B cell (primary cell): ENCODE measurements at regions not wholly inside any gene's neighbourhood (a gene's known extent, or its start where the extent isn't known, plus 50 kb on each side); places are given as distances from the start of the nearest gene placed in this dataset.

Experiments
- ATAC-seq: fragments of 200-7000 bp; cut with Tn5 transposase; one replicate; pipeline ENCODE4 v1.10.0; 2021; ENCODE audit warnings: low read depth, mild to moderate bottlenecking, moderate number of reproducible peaks, moderate library complexity
- CTCF ChIA-PET: fragments of 350-600 bp; sonication (Branson Sonifier 250); formaldehyde crosslinking; loops from one replicate; lab custom pipeline; 2021; ENCODE audit warnings: antibody characterized with exemption, inconsistent platforms; lab: Charles Lee
- POLR2A ChIA-PET: fragments of 350-600 bp; sonication (Branson Sonifier 250); formaldehyde crosslinking; loops from one replicate; lab custom pipeline; 2021; ENCODE audit warnings: antibody characterized with exemption; lab: Charles Lee
- DNase-seq: peaks from one replicate; pipeline ENCODE4 v3.0.0; 2013
- H2AFZ ChIP-seq: 2 replicates; pipeline ENCODE4 v1.6.1; 2012; ENCODE audit warnings: mild to moderate bottlenecking, low read depth, low read length; ENCODE audit not compliant: insufficient read depth, poor library complexity, severe bottlenecking
- H3K27ac ChIP-seq, 2 donors: 1 replicate in 1 of 2; 2 replicates in 1 of 2; pipeline ENCODE4 v1.5.1; 2012 to 2013; ENCODE audit warnings: low read length in 2 of 2, mild to moderate bottlenecking in 2 of 2, moderate library complexity in 1 of 2
- H3K27me3 ChIP-seq, 4 experiments: fragments of 200-600 bp in 1 of 4; sonication (generic) in 1 of 4; replicated peaks in 1 of 4; 1 replicate in 2 of 4; 2 replicates in 2 of 4; pipeline versions ENCODE4 v1.6.1 to v1.7.0; 2013 to 2016; ENCODE audit warnings: low read length in 3 of 4, mild to moderate bottlenecking in 2 of 4, mixed read lengths in 1 of 4, moderate library complexity in 1 of 4; ENCODE audit not compliant: insufficient read depth in 4 of 4, control insufficient read depth in 3 of 4; ENCODE audit errors: control extremely low read depth in 1 of 4
- H3K36me3 ChIP-seq, 2 experiments: replicated peaks in 1 of 2; 1 replicate in 1 of 2; 2 replicates in 1 of 2; pipeline versions ENCODE4 v1.6.1 to v1.7.1; 2013; ENCODE audit warnings: low read length in 1 of 2; ENCODE audit not compliant: insufficient read depth in 2 of 2, control insufficient read depth in 1 of 2; ENCODE audit errors: control extremely low read depth in 1 of 2, extremely low read depth in 1 of 2
- H3K4me1 ChIP-seq, 2 donors: fragments of 200-600 bp in 1 of 2; sonication (generic) in 1 of 2; 1 replicate in 1 of 2; 2 replicates in 1 of 2; pipeline versions ENCODE4 v1.5.1 to v1.6.1; 2013 to 2017; ENCODE audit warnings: low read length in 2 of 2; ENCODE audit not compliant: control insufficient read depth in 2 of 2, insufficient read depth in 2 of 2
- H3K4me2 ChIP-seq: replicated peaks from 2 replicates; pipeline ENCODE3; 2012; ENCODE audit warnings: mild to moderate bottlenecking, low read depth, low read length; ENCODE audit not compliant: poor library complexity, severe bottlenecking
- H3K4me3 ChIP-seq, 5 experiments: fragments of 200-600 bp in 1 of 5; sonication (generic) in 1 of 5; 1 replicate in 3 of 5; 2 replicates in 2 of 5; pipeline versions ENCODE4 v1.5.1 to v1.7.0; 2011 to 2016; ENCODE audit warnings: low read length in 4 of 5, mild to moderate bottlenecking in 4 of 5, low read depth in 2 of 5, control low read depth in 1 of 5, moderate library complexity in 1 of 5; ENCODE audit not compliant: insufficient read depth in 1 of 5; ENCODE audit errors: control extremely low read depth in 1 of 5, extremely low read depth in 1 of 5
- H3K79me2 ChIP-seq: fragments of 200-600 bp; sonication (generic); one replicate; pipeline ENCODE4 v1.6.0; 2016; ENCODE audit warnings: low read length; ENCODE audit not compliant: control insufficient read depth, insufficient read depth
- H3K9ac ChIP-seq: fragments of 200-600 bp; sonication (generic); 2 replicates; pipeline ENCODE4 v1.6.1; 2017; ENCODE audit warnings: mild to moderate bottlenecking, low read length, moderate library complexity
- H3K9me3 ChIP-seq, 3 donors: one replicate each; pipeline versions ENCODE4 v1.6.1 to v1.7.1; 2013; ENCODE audit warnings: low read length in 2 of 3; ENCODE audit not compliant: control insufficient read depth in 2 of 3, insufficient read depth in 1 of 3; ENCODE audit errors: control extremely low read depth in 1 of 3
- H4K20me1 ChIP-seq: 2 replicates; pipeline ENCODE4 v1.6.0; 2012; ENCODE audit warnings: mild to moderate bottlenecking, low read length; ENCODE audit not compliant: insufficient read depth, control insufficient read depth, poor library complexity, severe bottlenecking
- H3K27ac Mint-ChIP-seq: one replicate; pipeline ENCODE4 v1.8.0; 2021; ENCODE audit warnings: mixed read lengths
- H3K27me3 Mint-ChIP-seq: one replicate; pipeline ENCODE4 v1.8.0; 2021; ENCODE audit warnings: mixed read lengths
- H3K4me1 Mint-ChIP-seq: one replicate; pipeline ENCODE4 v1.8.0; 2021; ENCODE audit warnings: mixed read lengths
- H3K4me3 Mint-ChIP-seq: one replicate; pipeline ENCODE4 v1.8.0; 2021; ENCODE audit warnings: mixed read lengths
- H3K9me3 Mint-ChIP-seq: one replicate; pipeline ENCODE4 v1.8.0; 2022; ENCODE audit warnings: mixed read lengths; ENCODE audit not compliant: insufficient read depth
- EZH2 ChIP-seq: IDR thresholded peaks from 2 replicates; pipeline ENCODE4 v1.6.1; 2012; ENCODE audit warnings: borderline replicate concordance, low read depth, mild to moderate bottlenecking, moderate library complexity, low read length; ENCODE audit not compliant: insufficient read depth, poor library complexity, severe bottlenecking
- WGBS: methylation state at CpG from one replicate; pipeline ENCODE4 v1.1.5; 2013; ENCODE audit warnings: missing lambda C conversion rate; ENCODE audit not compliant: insufficient coverage; 5-methylcytosine and 5-hydroxymethylcytosine counted together
- intact Hi-C: fragments of 100-400 bp; cut with micrococcal nuclease; formaldehyde crosslinking; loops from one replicate; pipeline ENCODE4 v1.10.0; 2022
- TF ChIP-seq, protein P1 (sequence below): fragments of 200-600 bp; IDR thresholded peaks from one replicate; pipeline ENCODE4 v1.8.0; 2022; ENCODE audit warnings: antibody characterized with exemption, mild to moderate bottlenecking

DNA sequence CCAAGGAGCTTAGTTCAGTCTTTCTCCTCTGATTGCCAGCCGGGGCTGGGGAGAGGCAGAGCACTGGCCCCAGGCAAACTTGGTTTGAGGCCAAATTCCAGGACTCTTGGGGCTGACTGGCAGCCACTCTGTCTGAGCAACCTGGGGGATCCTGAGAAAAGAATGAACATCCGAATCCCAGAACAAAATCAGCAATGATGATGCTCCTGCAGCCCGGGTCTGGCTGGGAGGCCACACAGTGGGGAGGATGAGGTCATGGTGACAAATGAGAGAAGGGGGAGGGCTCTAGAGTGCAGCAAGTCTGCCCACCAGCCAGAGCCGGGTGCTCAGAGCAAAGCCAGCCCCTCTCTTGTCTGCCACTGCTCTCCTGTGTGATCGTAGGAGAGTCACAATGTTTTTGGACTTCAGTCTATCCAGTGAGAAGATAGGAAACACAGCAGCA is 71.8 kb upstream of the PAX6 start:
- Histone ChIP-seq H2AFZ (no peak overlapping the region), H3K36me3 (no peaks in the 10 kb centered on the region), H3K27ac (no peak overlapping the region), H3K4me2 (no peak overlapping the region), H3K4me1 (no peaks in the 10 kb centered on the region), H3K79me2 (no peaks in the 10 kb centered on the region), H3K27me3 (no peaks in the 10 kb centered on the region), H4K20me1 (no peaks in the 10 kb centered on the region), H3K4me3 (no peak overlapping the region), H3K9me3 (no peaks in the 10 kb centered on the region), H3K9ac (no peak overlapping the region)
- no peaks in the 10 kb centered on the region for H3K9me3 Mint-ChIP-seq
- ChIA-PET POLR2A (no interaction called here), CTCF (no interaction called here)
- no peak for TF ChIP-seq EZH2
- TF ChIP-seq, protein P1, sequence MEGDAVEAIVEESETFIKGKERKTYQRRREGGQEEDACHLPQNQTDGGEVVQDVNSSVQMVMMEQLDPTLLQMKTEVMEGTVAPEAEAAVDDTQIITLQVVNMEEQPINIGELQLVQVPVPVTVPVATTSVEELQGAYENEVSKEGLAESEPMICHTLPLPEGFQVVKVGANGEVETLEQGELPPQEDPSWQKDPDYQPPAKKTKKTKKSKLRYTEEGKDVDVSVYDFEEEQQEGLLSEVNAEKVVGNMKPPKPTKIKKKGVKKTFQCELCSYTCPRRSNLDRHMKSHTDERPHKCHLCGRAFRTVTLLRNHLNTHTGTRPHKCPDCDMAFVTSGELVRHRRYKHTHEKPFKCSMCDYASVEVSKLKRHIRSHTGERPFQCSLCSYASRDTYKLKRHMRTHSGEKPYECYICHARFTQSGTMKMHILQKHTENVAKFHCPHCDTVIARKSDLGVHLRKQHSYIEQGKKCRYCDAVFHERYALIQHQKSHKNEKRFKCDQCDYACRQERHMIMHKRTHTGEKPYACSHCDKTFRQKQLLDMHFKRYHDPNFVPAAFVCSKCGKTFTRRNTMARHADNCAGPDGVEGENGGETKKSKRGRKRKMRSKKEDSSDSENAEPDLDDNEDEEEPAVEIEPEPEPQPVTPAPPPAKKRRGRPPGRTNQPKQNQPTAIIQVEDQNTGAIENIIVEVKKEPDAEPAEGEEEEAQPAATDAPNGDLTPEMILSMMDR = no peak
- ATAC-seq (no peak), DNase-seq (no peak)
- H3K4me1 Mint-ChIP-seq = no peaks in the 10 kb centered on the region
- H3K27me3 Mint-ChIP-seq = no peaks in the 10 kb centered on the region
- H3K4me3 Mint-ChIP-seq = no peak overlapping the region
- WGBS = 37% methylated on average over 5 of the region's 5 CpGs
- H3K27ac Mint-ChIP-seq = no peak overlapping the region
- intact Hi-C loops = no loop called here

DNA sequence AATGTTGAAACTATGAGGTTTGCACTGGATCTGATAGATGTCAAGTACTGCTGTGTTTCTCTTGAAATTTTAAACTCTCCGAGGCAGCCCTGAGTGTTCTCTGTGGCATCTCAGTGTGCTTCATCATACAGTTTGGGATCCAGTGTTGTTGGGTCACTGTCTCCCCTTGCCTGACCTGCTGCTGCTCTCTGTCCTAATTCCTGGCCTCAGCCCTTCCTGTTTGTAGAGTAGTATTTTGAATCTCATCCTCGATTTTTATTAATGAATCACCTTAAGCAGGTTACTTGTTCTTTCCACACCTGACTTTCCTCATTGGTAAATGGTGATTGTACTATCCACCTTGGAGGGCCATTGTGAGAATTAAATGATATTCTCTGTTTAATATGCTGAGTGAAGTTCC is 70.7 kb upstream of the PAX6 start:
- Histone ChIP-seq H3K36me3 (no peaks in the 10 kb centered on the region), H2AFZ (no peak overlapping the region), H3K27me3 (peaks cover 0 to 4% (median 0%) of the 10 kb centered on the region in 4 experiments), H3K4me3 (no peak overlapping the region), H3K4me2 (no peak overlapping the region), H4K20me1 (no peaks in the 10 kb centered on the region), H3K79me2 (no peaks in the 10 kb centered on the region), H3K27ac (no peak overlapping the region), H3K9ac (no peak overlapping the region), H3K9me3 (no peaks in the 10 kb centered on the region), H3K4me1 (no peaks in the 10 kb centered on the region)
- ATAC-seq = no peak
- Mint-ChIP-seq H3K27me3 (peaks cover 1% of the 10 kb centered on the region), H3K9me3 (no peaks in the 10 kb centered on the region), H3K4me3 (no peak overlapping the region), H3K27ac (no peak overlapping the region), H3K4me1 (no peaks in the 10 kb centered on the region)
- DNase-seq = no peak
- 100% methylated on average over 1 of the region's 2 CpGs for WGBS
- ChIA-PET CTCF (no interaction called here), POLR2A (no interaction called here)
- intact Hi-C loops = no loop called here
- TF ChIP-seq, protein P1 = no peak
- TF ChIP-seq EZH2 = no peak
